ENCODE measurements at regions not wholly inside any gene's neighbourhood (a gene's known extent, or its start where the extent isn't known, plus 50 kb on each side); places are given as distances from the start of the nearest gene placed in this dataset.

GRCh38 chr13:99692854-99693253, 191.6 kb downstream of the TM9SF2 start:
- Histone ChIP-seq H3K9me3 (no peaks in the 10 kb centered on the region), H3K27me3 (no peaks in the 10 kb centered on the region), H3K27ac (no peak overlapping the region), H3K4me3 (no peak overlapping the region), H3K4me1 (ENCODE audit: insufficient read depth) (no peaks in the 10 kb centered on the region), H3K36me3 (no peaks in the 10 kb centered on the region)
- intact Hi-C loops (cut with DNase I), result no loop called here
- TF ChIP-seq CTCF (IDR thresholded peaks at IDR 0.05) (no peak), POLR2A (IDR thresholded peaks at IDR 0.05) (no peak), EP300 (IDR thresholded peaks at IDR 0.05) (no peak)
- no peak for DNase-seq
- WGBS, 3 donors, result 92 to 96% (median 94%) methylated on average over 2 of the region's 2 CpGs

GRCh38 chr13:99691552-99691951, 190.3 kb downstream of the TM9SF2 start:
- Histone ChIP-seq H3K9me3 (no peaks in the 10 kb centered on the region), H3K27me3 (no peaks in the 10 kb centered on the region), H3K36me3 (no peaks in the 10 kb centered on the region), H3K4me1 (ENCODE audit: insufficient read depth) (no peaks in the 10 kb centered on the region), H3K27ac (no peak overlapping the region), H3K4me3 (no peak overlapping the region)
- 82 to 85% (median 84%) methylated on average over 7 of the region's 7 CpGs for WGBS, 3 donors
- no peak for TF ChIP-seq POLR2A (IDR thresholded peaks at IDR 0.05)
- TF ChIP-seq CTCF (IDR thresholded peaks at IDR 0.05), result no peak
- TF ChIP-seq EP300 (IDR thresholded peaks at IDR 0.05), result no peak
- DNase-seq, result no peak
- intact Hi-C loops (cut with DNase I), result no loop called here

GRCh38 chr13:99690426-99691174, 189.3 kb downstream of the TM9SF2 start:
- no peaks in the 10 kb centered on the region for H3K9me3 ChIP-seq
- no peaks in the 10 kb centered on the region for H3K27me3 ChIP-seq
- H3K4me1 ChIP-seq (ENCODE audit: insufficient read depth), result peaks cover 2% of the 10 kb centered on the region
- TF ChIP-seq POLR2A (IDR thresholded peaks at IDR 0.05), result no peak
- TF ChIP-seq CTCF (IDR thresholded peaks at IDR 0.05), result no peak
- TF ChIP-seq EP300 (IDR thresholded peaks at IDR 0.05), result no peak
- DNase-seq, result no peak
- intact Hi-C loops (cut with DNase I), result no loop called here
- 87 to 90% (median 87%) methylated on average over 9 of the region's 9 CpGs for WGBS, 3 donors
- no peak overlapping the region for H3K4me3 ChIP-seq
- H3K27ac ChIP-seq, result no peak overlapping the region
- H3K36me3 ChIP-seq, result no peaks in the 10 kb centered on the region

GRCh38 chr13:99689955-99690354, 188.7 kb downstream of the TM9SF2 start:
- no peak for DNase-seq
- Histone ChIP-seq H3K27ac (no peak overlapping the region), H3K4me1 (ENCODE audit: insufficient read depth) (peaks cover 2% of the 10 kb centered on the region), H3K4me3 (no peak overlapping the region), H3K9me3 (no peaks in the 10 kb centered on the region), H3K36me3 (no peaks in the 10 kb centered on the region), H3K27me3 (no peaks in the 10 kb centered on the region)
- TF ChIP-seq POLR2A (IDR thresholded peaks at IDR 0.05), result no peak
- TF ChIP-seq CTCF (IDR thresholded peaks at IDR 0.05), result no peak
- no peak for TF ChIP-seq EP300 (IDR thresholded peaks at IDR 0.05)
- WGBS, 3 donors, result 83 to 91% (median 89%) methylated on average over 6 of the region's 6 CpGs
- intact Hi-C loops (cut with DNase I), result no loop called here
